ENCODE measurements at regions not wholly inside any gene's neighbourhood (a gene's known extent, or its start where the extent isn't known, plus 50 kb on each side); places are given as distances from the start of the nearest gene placed in this dataset.

GRCh38 chr21:35198565-35198964 lies 149.5 kb upstream of the RUNX1 start:
- no peaks in the 10 kb centered on the region for H3K79me2 ChIP-seq (ENCODE audit: insufficient read depth, low read length)
- no peaks in the 10 kb centered on the region for H3K9me2 ChIP-seq (replicated peaks; ENCODE audit: low read depth, low read length)
- H2AFZ ChIP-seq (ENCODE audit: low read length), result no peak overlapping the region
- no peaks in the 10 kb centered on the region for H3K4me1 ChIP-seq (ENCODE audit: insufficient read depth, low read length, poor library complexity, severe bottlenecking)
- no peak overlapping the region for H3K4me2 ChIP-seq (ENCODE audit: low read depth, low read length, poor library complexity, severe bottlenecking)
- H4K20me1 ChIP-seq (ENCODE audit: insufficient read depth, low read length, poor library complexity, severe bottlenecking), result no peaks in the 10 kb centered on the region
- H3K27me3 ChIP-seq (ENCODE audit: insufficient read depth, low read length, poor library complexity, severe bottlenecking), result no peaks in the 10 kb centered on the region
- H3K36me3 ChIP-seq (ENCODE audit: insufficient read depth, low read length), result no peaks in the 10 kb centered on the region
- TF ChIP-seq EZH2phosphoT487 (IDR thresholded peaks at IDR 0.05; ENCODE audit: borderline replicate concordance), result no peak
- TF ChIP-seq, protein P1, sequence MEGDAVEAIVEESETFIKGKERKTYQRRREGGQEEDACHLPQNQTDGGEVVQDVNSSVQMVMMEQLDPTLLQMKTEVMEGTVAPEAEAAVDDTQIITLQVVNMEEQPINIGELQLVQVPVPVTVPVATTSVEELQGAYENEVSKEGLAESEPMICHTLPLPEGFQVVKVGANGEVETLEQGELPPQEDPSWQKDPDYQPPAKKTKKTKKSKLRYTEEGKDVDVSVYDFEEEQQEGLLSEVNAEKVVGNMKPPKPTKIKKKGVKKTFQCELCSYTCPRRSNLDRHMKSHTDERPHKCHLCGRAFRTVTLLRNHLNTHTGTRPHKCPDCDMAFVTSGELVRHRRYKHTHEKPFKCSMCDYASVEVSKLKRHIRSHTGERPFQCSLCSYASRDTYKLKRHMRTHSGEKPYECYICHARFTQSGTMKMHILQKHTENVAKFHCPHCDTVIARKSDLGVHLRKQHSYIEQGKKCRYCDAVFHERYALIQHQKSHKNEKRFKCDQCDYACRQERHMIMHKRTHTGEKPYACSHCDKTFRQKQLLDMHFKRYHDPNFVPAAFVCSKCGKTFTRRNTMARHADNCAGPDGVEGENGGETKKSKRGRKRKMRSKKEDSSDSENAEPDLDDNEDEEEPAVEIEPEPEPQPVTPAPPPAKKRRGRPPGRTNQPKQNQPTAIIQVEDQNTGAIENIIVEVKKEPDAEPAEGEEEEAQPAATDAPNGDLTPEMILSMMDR (conservative IDR thresholded peaks at IDR 0.05; ENCODE audit: low read length), result no peak
- no peaks in the 10 kb centered on the region for H3F3A ChIP-seq (ENCODE audit: low read depth)
- H3K4me3 ChIP-seq (ENCODE audit: low read length, poor library complexity, severe bottlenecking), result no peak overlapping the region
- H3K9ac ChIP-seq (ENCODE audit: low read depth, low read length, poor library complexity, severe bottlenecking), result no peak overlapping the region
- H3K9me3 ChIP-seq (ENCODE audit: insufficient read depth, low read depth, low read length), result no peaks in the 10 kb centered on the region

GRCh38 chr21:35197992-35198431 lies 148.9 kb upstream of the RUNX1 start:
- Histone ChIP-seq H3K27me3 (ENCODE audit: insufficient read depth, low read length, poor library complexity, severe bottlenecking) (no peaks in the 10 kb centered on the region), H3K4me2 (ENCODE audit: low read depth, low read length, poor library complexity, severe bottlenecking) (no peak overlapping the region), H3K36me3 (ENCODE audit: insufficient read depth, low read length) (no peaks in the 10 kb centered on the region), H3F3A (ENCODE audit: low read depth) (no peaks in the 10 kb centered on the region), H3K4me3 (ENCODE audit: low read length, poor library complexity, severe bottlenecking) (no peak overlapping the region), H3K9ac (ENCODE audit: low read depth, low read length, poor library complexity, severe bottlenecking) (no peak overlapping the region), H3K4me1 (ENCODE audit: insufficient read depth, low read length, poor library complexity, severe bottlenecking) (no peaks in the 10 kb centered on the region), H4K20me1 (ENCODE audit: insufficient read depth, low read length, poor library complexity, severe bottlenecking) (no peaks in the 10 kb centered on the region), H3K9me2 (replicated peaks; ENCODE audit: low read depth, low read length) (no peaks in the 10 kb centered on the region), H3K9me3 (ENCODE audit: insufficient read depth, low read depth, low read length) (no peaks in the 10 kb centered on the region), H3K79me2 (ENCODE audit: insufficient read depth, low read length) (no peaks in the 10 kb centered on the region), H2AFZ (ENCODE audit: low read length) (no peak overlapping the region)
- TF ChIP-seq, protein P1 (conservative IDR thresholded peaks at IDR 0.05; ENCODE audit: low read length), result no peak
- no peak for TF ChIP-seq EZH2phosphoT487 (IDR thresholded peaks at IDR 0.05; ENCODE audit: borderline replicate concordance)

- Histone ChIP-seq H3K27me3 (ENCODE audit: insufficient read depth, low read length, poor library complexity, severe bottlenecking) (no peaks in the 10 kb centered on the region), H3K4me2 (ENCODE audit: low read depth, low read length, poor library complexity, severe bottlenecking) (no peak overlapping the region), H3F3A (ENCODE audit: low read depth) (no peaks in the 10 kb centered on the region), H3K4me1 (ENCODE audit: insufficient read depth, low read length, poor library complexity, severe bottlenecking) (no peaks in the 10 kb centered on the region), H3K9ac (ENCODE audit: low read depth, low read length, poor library complexity, severe bottlenecking) (no peak overlapping the region), H3K4me3 (ENCODE audit: low read length, poor library complexity, severe bottlenecking) (no peak overlapping the region), H3K79me2 (ENCODE audit: insufficient read depth, low read length) (no peaks in the 10 kb centered on the region), H3K9me2 (replicated peaks; ENCODE audit: low read depth, low read length) (no peaks in the 10 kb centered on the region), H2AFZ (ENCODE audit: low read length) (no peak overlapping the region), H3K9me3 (ENCODE audit: insufficient read depth, low read depth, low read length) (no peaks in the 10 kb centered on the region), H4K20me1 (ENCODE audit: insufficient read depth, low read length, poor library complexity, severe bottlenecking) (no peaks in the 10 kb centered on the region), H3K36me3 (ENCODE audit: insufficient read depth, low read length) (no peaks in the 10 kb centered on the region)
- TF ChIP-seq EZH2phosphoT487 (IDR thresholded peaks at IDR 0.05; ENCODE audit: borderline replicate concordance), result no peak
- TF ChIP-seq, protein P1 (conservative IDR thresholded peaks at IDR 0.05; ENCODE audit: low read length), result no peak
Observed at GRCh38 chr21:35197191-35197590, 148.1 kb upstream of the RUNX1 start.
